ENCODE measurements at regions not wholly inside any gene's neighbourhood (a gene's known extent, or its start where the extent isn't known, plus 50 kb on each side); places are given as distances from the start of the nearest gene placed in this dataset.

- FAIRE-seq (no peak), DNase-seq (ENCODE audit: insufficient read length, low spot score) (no peak)
- TF ChIP-seq POLR2A (IDR thresholded peaks at IDR 0.05; ENCODE audit: low read depth, low read length) = no peak
Observed at GRCh38 chr16:66295213-66295612, 71.3 kb upstream of the CDH5 start.

DNA sequence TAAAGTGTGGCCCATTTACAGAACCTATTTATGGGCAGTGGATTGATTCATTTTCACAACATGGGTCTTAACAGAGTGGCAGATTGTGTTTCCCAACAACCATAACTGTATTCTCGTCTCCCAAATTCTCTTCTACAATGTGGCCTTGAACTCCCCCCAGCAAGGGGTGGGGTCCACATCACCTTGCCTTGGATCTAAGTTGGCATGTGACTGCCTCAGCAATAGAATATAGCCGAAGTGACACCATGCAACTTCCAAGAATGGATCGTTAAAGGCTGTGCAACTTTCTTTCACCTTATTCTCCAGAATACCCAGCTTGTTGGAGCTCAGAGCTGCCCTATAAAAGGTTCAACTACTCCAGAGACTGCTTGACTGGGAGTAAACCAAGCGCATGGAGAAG, 72.0 kb upstream of the CDH5 start:
- FAIRE-seq = no peak
- no peak for DNase-seq (ENCODE audit: insufficient read length, low spot score)
- no peak for TF ChIP-seq POLR2A (IDR thresholded peaks at IDR 0.05; ENCODE audit: low read depth, low read length)

DNA sequence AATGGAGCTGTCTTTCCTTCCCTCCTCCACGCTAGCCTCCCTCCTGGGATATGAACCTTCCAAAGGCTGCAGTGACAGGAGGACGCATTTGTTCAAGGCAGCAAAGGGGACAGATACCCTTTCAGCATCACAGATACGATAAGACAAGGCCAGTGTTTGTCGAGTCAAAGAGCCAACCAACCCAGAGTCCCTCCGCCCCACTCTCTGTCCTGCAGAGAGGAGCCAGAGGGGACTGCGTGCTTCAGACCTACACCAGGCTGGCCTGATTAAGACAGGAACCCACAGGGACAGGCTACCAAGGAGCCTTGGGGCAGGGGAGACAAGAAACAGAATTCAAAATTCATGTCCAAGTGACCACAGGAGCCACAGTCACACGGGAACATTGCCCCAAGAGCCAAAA, 72.6 kb upstream of the CDH5 start:
- DNase-seq (ENCODE audit: insufficient read length, low spot score) (no peak), FAIRE-seq (no peak)
- no peak for TF ChIP-seq POLR2A (IDR thresholded peaks at IDR 0.05; ENCODE audit: low read depth, low read length)

GRCh38 chr16:66293207-66293735, 73.2 kb upstream of the CDH5 start:
- FAIRE-seq (no peak), DNase-seq (ENCODE audit: insufficient read length, low spot score) (no peak)
- no peak for TF ChIP-seq POLR2A (IDR thresholded peaks at IDR 0.05; ENCODE audit: low read depth, low read length)

DNA sequence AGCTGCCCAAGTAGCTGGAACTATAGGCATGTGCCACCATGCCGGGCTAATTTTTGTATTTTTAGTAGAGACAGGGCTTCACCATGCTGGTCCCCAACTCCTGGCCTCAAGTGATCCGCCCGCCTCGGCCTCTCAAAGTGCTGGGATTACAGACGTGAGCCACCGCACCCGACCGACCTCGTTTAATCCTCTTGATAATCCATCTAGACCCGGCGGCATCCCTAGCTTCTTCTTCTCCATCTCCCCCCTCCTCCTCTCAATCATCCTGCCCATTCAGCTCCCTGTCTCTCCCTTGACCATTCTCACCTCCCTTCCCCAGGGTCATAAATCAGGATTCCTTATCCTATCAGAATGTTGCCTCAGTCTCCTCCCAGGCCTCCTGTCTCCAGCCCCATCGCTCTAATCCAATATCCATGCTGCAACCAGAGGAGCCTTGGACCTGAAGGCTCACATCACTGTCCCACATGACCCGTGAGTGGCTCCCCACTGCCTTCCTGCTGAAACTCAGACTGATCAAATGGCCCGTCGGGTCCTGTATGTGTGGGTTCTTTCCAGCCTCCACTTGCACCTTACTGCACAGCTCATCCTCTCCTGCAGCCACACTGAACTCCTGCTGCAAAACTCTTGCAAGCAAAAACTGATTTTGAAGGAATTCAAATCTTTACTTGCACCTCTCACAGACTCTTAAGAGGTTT, 74.1 kb upstream of the CDH5 start:
- FAIRE-seq (no peak), DNase-seq (ENCODE audit: insufficient read length, low spot score) (no peak)
- no peak for TF ChIP-seq POLR2A (IDR thresholded peaks at IDR 0.05; ENCODE audit: low read depth, low read length)

GRCh38 chr16:66291833-66292232, 74.7 kb upstream of the CDH5 start:
- DNase-seq (ENCODE audit: insufficient read length, low spot score) = no peak
- FAIRE-seq = no peak
- no peak for TF ChIP-seq POLR2A (IDR thresholded peaks at IDR 0.05; ENCODE audit: low read depth, low read length)

GRCh38 chr16:66290431-66290830, 76.1 kb upstream of the CDH5 start:
- TF ChIP-seq POLR2A (IDR thresholded peaks at IDR 0.05; ENCODE audit: low read depth, low read length) = no peak
- DNase-seq (ENCODE audit: insufficient read length, low spot score) (no peak), FAIRE-seq (no peak)

DNA sequence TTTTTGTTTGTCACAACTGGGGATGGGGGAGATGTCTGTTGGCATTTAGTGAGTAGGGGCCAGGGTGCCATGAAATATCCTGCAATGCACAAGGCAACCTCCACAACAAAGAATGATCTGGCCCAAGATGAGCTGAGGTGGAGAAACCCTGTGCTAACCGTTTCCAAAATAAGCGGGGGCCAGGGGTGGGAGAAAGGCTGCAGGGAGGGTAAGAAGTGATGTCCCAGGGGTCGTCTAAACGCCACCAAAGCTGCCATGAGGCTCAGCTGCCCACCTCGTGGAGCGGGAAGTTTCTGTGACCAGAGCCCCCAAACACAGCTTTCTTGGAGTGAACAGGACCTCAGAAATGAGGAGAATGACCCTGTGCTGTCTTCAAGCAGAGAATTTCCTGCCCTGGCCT, 76.5 kb upstream of the CDH5 start:
- TF ChIP-seq POLR2A (IDR thresholded peaks at IDR 0.05; ENCODE audit: low read depth, low read length) = no peak
- no peak for FAIRE-seq
- DNase-seq (ENCODE audit: insufficient read length, low spot score) = no peak

DNA sequence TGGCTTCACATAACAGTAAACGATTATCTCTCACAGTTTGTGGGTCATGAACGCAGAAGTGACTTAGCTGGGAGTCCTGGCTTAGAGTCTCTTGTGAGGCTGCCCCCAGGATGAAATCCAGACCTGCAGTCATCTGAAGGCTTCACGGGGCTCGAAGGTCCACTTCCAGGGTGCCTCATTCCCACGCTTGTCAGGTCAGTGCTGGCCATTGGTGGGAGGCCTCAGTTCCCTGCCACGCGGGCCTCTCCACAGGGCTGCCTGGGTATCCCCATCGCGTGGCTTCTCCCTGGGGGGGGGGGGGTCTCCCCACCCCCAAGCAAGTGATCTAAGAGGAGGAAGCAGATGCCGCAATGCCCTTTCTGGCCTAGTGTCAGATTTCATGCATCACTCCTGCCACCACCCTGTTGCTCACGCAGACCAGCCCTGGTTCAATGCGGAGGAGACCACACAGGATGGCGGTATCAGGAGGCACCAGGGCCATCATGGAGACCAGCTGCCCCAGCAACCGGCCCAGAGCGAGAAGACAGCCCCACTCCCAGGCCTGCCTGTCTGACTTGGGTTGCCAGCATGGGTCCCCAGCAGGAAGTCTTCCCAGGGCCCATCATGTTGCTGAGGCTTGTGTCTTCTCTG, 77.3 kb upstream of the CDH5 start:
- TF ChIP-seq POLR2A (IDR thresholded peaks at IDR 0.05; ENCODE audit: low read depth, low read length) = no peak
- FAIRE-seq = no peak
- DNase-seq (ENCODE audit: insufficient read length, low spot score) = no peak

- DNase-seq (ENCODE audit: insufficient read length, low spot score) (no peak), FAIRE-seq (no peak)
- TF ChIP-seq POLR2A (IDR thresholded peaks at IDR 0.05; ENCODE audit: low read depth, low read length) = no peak
Observed at GRCh38 chr16:66287926-66288325, 78.6 kb upstream of the CDH5 start.

GRCh38 chr16:66287416-66287815, 79.1 kb upstream of the CDH5 start:
- DNase-seq (ENCODE audit: insufficient read length, low spot score) (no peak), FAIRE-seq (no peak)
- TF ChIP-seq POLR2A (IDR thresholded peaks at IDR 0.05; ENCODE audit: low read depth, low read length) = no peak

DNA sequence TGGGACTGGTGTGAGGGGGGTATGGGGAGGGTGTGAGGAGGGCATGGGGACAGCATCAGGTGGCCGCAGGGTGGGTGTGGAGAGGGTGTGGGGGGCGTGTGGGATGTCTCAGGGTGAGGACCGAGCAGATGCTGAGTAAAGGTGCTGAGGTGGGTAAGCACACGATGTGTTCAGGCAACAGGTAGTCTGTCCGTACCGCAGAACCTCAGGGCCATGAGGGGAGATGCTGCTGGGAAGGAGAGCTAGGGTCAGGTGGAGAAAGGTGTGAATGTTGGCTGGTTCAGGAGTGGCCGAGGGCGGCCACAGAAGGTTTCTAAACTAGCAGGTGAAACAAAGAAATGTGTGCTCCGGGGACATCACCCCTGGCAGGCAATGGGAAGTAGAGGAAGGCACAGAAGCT, 80.0 kb upstream of the CDH5 start:
- TF ChIP-seq POLR2A (IDR thresholded peaks at IDR 0.05; ENCODE audit: low read depth, low read length) = no peak
- DNase-seq (ENCODE audit: insufficient read length, low spot score) (no peak), FAIRE-seq (no peak)

DNA sequence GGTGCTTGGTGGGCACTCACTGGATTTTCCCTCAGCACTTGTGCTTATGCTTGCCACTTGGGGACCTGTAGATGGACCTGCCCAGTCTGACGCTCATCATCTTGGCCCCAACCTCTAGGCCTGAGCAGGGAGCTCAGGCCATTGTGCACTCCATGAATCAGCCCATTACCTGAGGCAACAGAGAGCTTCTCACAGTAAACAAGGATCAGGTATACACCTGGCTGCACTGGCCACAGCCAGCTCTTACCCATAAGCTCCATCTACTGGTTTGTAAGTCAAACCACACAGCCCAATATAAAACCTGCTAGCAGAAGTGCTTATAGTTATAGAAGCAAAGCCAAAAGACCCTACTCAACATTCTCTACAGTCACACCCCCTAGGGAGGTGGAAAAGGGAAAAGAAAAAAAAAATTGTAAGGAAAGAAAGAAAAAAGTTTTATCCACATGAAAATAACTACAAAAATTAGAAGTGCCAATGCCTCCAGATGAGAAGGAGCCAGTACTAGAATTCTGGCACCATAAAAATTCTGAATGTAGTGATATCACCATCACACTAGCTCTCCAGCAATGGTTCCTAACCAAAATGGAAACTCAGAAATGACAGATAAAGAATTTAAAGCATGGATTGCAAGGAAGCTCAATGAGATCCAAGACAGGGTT, 87.8 kb upstream of the CDH5 start:
- FAIRE-seq = no peak
- no peak for DNase-seq (ENCODE audit: insufficient read length, low spot score)
- no peak for TF ChIP-seq POLR2A (IDR thresholded peaks at IDR 0.05; ENCODE audit: low read depth, low read length)

- no peak for FAIRE-seq
Observed at GRCh38 chr16:66278111-66278531, 88.4 kb upstream of the CDH5 start.

More at GRCh38 chr16:66278111-66278531, 88.4 kb upstream of the CDH5 start:
- no peak for TF ChIP-seq POLR2A (IDR thresholded peaks at IDR 0.05; ENCODE audit: low read depth, low read length)
- no peak for DNase-seq (ENCODE audit: insufficient read length, low spot score)

Measured in H54 (cell line).